Activated naive CD4-positive, alpha-beta T cell treated with anti-CD3 and anti-CD28 coated beads for 36 hours (primary cell): ENCODE measurements at regions not wholly inside any gene's neighbourhood (a gene's known extent, or its start where the extent isn't known, plus 50 kb on each side); places are given as distances from the start of the nearest gene placed in this dataset.

ENCODE experiments used
- CTCF ChIA-PET: fragments of 350-600 bp; sonication (Branson Sonifier 250); formaldehyde crosslinking; loops from one replicate; lab custom pipeline; 2021; ENCODE audit warnings: antibody characterized with exemption; lab: Charles Lee
- DNase-seq: peaks from one replicate; pipeline ENCODE4 v3.0.0-alpha.2; 2020
- H3K27ac Mint-ChIP-seq: one replicate; pipeline ENCODE4 v1.8.0; 2021; ENCODE audit warnings: mild to moderate bottlenecking, mixed read lengths
- H3K27me3 Mint-ChIP-seq: one replicate; pipeline ENCODE4 v1.8.0; 2021; ENCODE audit warnings: low read depth, mixed read lengths
- H3K36me3 Mint-ChIP-seq: one replicate; pipeline ENCODE4 v1.8.0; 2021; ENCODE audit warnings: low read depth, mixed read lengths
- H3K4me1 Mint-ChIP-seq: one replicate; pipeline ENCODE4 v1.8.0; 2021; ENCODE audit warnings: low read depth, mixed read lengths
- H3K4me3 Mint-ChIP-seq: one replicate; pipeline ENCODE4 v1.8.0; 2021; ENCODE audit warnings: mild to moderate bottlenecking, moderate library complexity, mixed read lengths
- H3K9me3 Mint-ChIP-seq: one replicate; pipeline ENCODE4 v1.8.0; 2021; ENCODE audit warnings: mixed read lengths
- intact Hi-C: fragments of 100-400 bp; cut with micrococcal nuclease; formaldehyde crosslinking; loops from one replicate; pipeline ENCODE4 v1.15.1; 2023

DNA sequence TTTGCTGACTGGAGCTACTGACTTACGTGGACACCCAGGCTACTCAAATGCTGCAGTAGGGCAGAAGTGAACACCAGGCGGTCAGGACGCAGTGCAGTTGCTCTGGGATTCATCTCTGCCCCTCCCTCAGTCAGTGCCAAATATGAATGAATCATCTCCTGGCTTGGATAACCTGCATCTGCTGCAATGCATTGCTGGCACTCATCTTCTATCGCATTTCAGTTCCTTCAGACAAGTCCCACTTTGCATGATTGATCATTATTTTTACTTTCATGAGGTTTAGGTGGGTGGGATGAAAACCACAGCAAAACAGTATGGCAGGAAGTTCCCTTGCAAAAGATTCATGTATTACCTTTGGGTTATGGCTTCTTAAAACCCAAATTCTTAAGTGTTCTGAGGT is 224.6 kb upstream of the NRP1 start:
- H3K4me1 Mint-ChIP-seq: peaks cover 3% of the 10 kb centered on the region
- peaks cover 34% of the 10 kb centered on the region for H3K27me3 Mint-ChIP-seq
- CTCF ChIA-PET: no interaction called here
- intact Hi-C loops: no loop called here
- no peak overlapping the region for H3K27ac Mint-ChIP-seq
- no peak for DNase-seq
- no peaks in the 10 kb centered on the region for H3K9me3 Mint-ChIP-seq
- no peak overlapping the region for H3K4me3 Mint-ChIP-seq
- H3K36me3 Mint-ChIP-seq: no peaks in the 10 kb centered on the region

DNA sequence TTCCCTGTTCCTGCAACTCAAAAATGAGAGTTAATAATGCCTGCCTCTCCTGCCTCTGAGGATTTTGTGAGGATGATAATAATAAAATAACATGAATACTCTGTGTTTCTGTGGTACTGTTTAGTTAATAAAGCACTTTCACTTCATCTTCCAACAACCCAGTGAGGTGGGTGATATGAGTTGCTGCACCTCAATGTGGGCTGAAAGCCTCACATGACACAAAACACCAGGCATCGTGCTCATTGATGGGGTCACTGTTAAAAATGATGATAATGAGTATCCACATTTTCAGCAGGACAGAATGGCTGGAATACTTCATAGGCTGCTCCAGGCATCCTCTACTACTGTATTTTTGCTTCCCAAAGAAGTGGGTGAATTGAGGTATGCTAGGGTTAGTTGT is 222.8 kb upstream of the NRP1 start:
- Mint-ChIP-seq H3K9me3 (no peaks in the 10 kb centered on the region), H3K27ac (no peak overlapping the region), H3K4me1 (peaks cover 3% of the 10 kb centered on the region), H3K36me3 (no peaks in the 10 kb centered on the region), H3K4me3 (no peak overlapping the region), H3K27me3 (peaks cover 39% of the 10 kb centered on the region)
- CTCF ChIA-PET: no interaction called here
- no peak for DNase-seq
- intact Hi-C loops: no loop called here

DNA sequence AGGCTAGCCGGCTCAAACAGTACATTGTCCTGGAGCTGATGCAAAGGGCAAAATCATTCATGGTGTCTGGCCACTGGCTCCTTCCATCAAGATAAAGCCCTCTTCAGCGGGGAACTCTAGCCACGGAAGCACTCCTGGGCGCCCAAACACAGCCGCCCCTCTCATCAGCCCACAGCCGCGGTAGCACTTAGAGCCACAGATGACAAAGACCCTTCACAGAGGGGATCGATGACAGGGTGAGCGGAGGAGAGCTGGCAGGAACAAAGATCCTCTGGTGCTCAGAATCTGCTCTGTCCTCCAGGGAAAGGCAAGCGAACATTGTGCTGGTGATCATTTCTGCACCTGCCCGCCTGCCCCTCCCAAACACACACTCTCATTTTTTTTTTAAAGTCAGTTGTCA is 222.2 kb upstream of the NRP1 start:
- Mint-ChIP-seq H3K4me1 (peaks cover 3% of the 10 kb centered on the region), H3K36me3 (no peaks in the 10 kb centered on the region), H3K27me3 (peaks cover 37% of the 10 kb centered on the region), H3K9me3 (no peaks in the 10 kb centered on the region), H3K27ac (no peak overlapping the region), H3K4me3 (no peak overlapping the region)
- intact Hi-C loops: no loop called here
- CTCF ChIA-PET: no interaction called here
- no peak for DNase-seq

DNA sequence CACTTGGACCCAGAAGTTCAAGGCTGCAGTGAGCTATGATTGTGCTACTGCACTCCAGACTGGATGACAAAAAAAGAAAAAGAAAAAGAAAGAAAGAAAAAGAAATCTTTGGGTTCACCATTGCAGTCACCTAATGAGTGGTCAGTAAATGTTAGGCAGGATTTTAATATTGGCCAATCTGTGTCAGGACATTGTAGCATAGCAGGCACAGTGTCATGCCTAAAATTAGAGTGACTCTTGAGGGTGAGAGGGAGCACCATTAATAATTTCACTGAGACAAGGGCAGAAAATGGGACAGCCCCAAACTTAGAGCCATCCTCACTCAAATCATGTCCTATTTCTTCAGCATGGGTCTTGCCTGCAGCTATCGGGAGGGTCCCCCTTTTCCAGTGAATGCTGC is 221.6 kb upstream of the NRP1 start:
- H3K9me3 Mint-ChIP-seq: no peaks in the 10 kb centered on the region
- CTCF ChIA-PET: no interaction called here
- DNase-seq: no peak
- intact Hi-C loops: no loop called here
- H3K27me3 Mint-ChIP-seq: peaks cover 36% of the 10 kb centered on the region
- no peak overlapping the region for H3K27ac Mint-ChIP-seq
- no peaks in the 10 kb centered on the region for H3K36me3 Mint-ChIP-seq
- peaks cover 3% of the 10 kb centered on the region for H3K4me1 Mint-ChIP-seq
- no peak overlapping the region for H3K4me3 Mint-ChIP-seq

DNA sequence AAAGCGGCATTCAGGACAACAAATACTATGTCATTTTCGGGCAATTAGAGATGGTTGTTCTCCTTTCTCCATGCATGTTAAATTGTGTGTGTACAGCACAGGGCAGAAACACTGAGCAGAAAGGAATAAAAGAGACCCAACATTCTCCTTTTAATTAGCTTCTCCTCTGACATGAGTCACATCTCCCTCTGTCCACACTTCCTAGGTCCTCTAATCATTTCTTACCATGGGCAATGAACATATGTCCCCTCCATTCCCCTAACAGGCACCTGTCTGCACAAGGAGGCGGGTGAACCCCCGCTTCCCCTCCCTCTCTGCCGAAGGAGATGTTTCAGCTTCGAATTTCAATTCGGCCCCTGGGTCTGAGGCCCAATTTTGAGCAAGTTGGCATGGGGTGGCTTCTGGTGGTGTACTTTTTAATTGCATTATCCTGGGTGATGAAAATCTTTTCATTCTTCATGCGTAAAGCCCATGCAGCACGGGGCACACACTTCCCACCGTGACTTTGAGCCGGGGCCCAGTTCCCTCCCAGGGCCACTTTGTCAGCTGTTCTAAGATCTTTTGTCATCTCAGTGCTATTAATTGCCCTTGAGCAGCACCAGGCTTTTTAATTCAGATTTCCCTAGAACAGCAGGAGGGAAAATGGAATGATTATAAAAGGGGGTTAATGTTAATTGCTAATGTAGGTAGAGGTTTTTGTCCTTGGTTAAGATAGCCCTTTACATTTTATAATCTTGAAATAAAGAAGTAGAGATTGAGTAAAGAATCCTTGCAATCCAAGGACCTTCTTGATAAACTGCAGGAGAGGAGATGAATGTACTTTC is 219.5 kb upstream of the NRP1 start:
- CTCF ChIA-PET: no interaction called here
- no peak for DNase-seq
- H3K4me1 Mint-ChIP-seq: no peaks in the 10 kb centered on the region
- H3K27me3 Mint-ChIP-seq: peaks cover 45% of the 10 kb centered on the region
- no peaks in the 10 kb centered on the region for H3K36me3 Mint-ChIP-seq
- H3K9me3 Mint-ChIP-seq: no peaks in the 10 kb centered on the region
- H3K27ac Mint-ChIP-seq: no peak overlapping the region
- intact Hi-C loops: no loop called here
- H3K4me3 Mint-ChIP-seq: no peak overlapping the region

DNA sequence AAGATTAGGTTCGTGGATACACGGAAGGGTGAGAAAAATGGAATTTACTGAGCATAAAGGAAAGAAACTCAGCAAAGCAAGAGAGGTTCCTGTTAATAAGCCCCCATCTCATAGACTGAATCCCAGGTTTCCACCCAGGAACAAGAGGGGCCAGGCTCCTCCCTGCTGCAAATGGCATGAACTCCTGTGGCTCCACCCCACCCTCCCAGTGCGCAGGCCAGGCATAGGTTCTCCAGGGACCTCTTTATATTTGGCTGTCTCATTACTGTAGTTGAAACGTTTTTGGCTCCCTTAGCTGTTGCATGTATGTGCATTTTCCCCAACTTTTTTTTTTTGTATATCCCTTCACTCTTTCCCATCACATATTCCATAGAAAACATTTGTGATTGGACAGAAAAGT is 217.8 kb upstream of the NRP1 start:
- no peak overlapping the region for H3K4me3 Mint-ChIP-seq
- H3K4me1 Mint-ChIP-seq: no peaks in the 10 kb centered on the region
- DNase-seq: no peak
- H3K27me3 Mint-ChIP-seq: peaks cover 44% of the 10 kb centered on the region
- no peaks in the 10 kb centered on the region for H3K36me3 Mint-ChIP-seq
- CTCF ChIA-PET: no interaction called here
- H3K27ac Mint-ChIP-seq: no peak overlapping the region
- H3K9me3 Mint-ChIP-seq: no peaks in the 10 kb centered on the region
- intact Hi-C loops: no loop called here

DNA sequence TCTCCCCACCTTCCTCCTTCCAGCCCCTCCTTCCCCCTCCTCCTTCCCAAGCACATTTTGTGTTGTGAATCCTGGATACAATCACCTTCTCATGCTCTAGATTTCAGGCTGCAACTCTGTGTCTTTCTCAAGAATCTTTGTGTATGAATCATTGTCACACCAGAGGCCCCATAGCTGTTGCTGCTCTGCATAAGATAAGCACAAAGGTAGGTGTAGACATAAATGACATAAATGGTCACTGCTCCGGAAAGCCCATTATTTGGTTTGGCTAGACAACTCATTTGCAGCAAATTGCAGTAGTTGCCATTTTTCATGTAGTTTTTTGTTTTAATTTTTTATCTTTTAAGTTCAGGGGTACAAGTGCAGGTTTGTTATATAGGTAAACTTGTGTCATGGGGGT is 216.3 kb upstream of the NRP1 start:
- H3K27me3 Mint-ChIP-seq: peaks cover 43% of the 10 kb centered on the region
- no peak overlapping the region for H3K4me3 Mint-ChIP-seq
- H3K9me3 Mint-ChIP-seq: no peaks in the 10 kb centered on the region
- intact Hi-C loops: no loop called here
- no peak for DNase-seq
- no peaks in the 10 kb centered on the region for H3K36me3 Mint-ChIP-seq
- no peaks in the 10 kb centered on the region for H3K4me1 Mint-ChIP-seq
- CTCF ChIA-PET: no interaction called here
- no peak overlapping the region for H3K27ac Mint-ChIP-seq

DNA sequence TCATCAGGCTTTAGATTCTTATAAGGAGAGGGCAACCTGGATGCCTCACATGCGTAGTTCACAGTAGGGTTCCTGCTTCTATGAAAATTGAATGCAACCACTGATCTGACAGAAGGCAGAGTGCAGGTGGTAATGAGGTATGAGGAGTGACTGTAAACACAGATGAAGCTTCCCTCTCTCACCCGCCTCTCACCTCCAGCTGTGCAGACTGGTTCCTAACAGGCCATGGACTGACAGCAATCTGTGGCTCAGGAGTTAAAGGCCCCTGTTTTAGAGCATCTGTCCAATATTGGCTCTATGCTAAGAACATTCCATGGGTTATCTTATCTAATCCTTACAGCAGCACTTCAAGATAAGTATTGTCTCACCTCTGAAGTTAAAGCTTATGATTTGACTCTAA is 213.5 kb upstream of the NRP1 start:
- DNase-seq: no peak
- H3K27ac Mint-ChIP-seq: no peak overlapping the region
- no peak overlapping the region for H3K4me3 Mint-ChIP-seq
- peaks cover 8% of the 10 kb centered on the region for H3K9me3 Mint-ChIP-seq
- peaks cover 37% of the 10 kb centered on the region for H3K27me3 Mint-ChIP-seq
- no peaks in the 10 kb centered on the region for H3K36me3 Mint-ChIP-seq
- intact Hi-C loops: no loop called here
- no peaks in the 10 kb centered on the region for H3K4me1 Mint-ChIP-seq
- CTCF ChIA-PET: no interaction called here

DNA sequence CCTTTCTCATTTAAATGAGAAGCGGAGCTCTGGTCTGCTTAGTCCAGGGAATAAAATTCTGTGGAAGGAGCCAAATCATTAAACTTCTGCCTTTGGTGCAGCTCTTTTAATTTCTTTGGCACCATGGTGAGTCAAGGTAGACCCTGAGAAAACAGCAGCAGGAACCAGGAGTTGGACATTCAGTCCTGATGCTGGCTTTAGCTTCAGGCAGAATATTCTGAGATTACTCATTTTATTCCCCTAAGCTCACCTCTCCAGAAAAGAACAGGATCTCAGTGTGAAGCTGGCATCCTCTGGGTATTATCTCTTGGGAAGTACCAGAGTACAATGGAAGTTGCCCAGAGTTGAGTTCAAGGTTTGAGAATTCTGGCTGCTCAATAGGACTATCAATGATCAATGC is 211.6 kb upstream of the NRP1 start:
- H3K27ac Mint-ChIP-seq: no peak overlapping the region
- intact Hi-C loops: no loop called here
- H3K4me3 Mint-ChIP-seq: no peak overlapping the region
- H3K4me1 Mint-ChIP-seq: no peaks in the 10 kb centered on the region
- CTCF ChIA-PET: no interaction called here
- H3K9me3 Mint-ChIP-seq: peaks cover 9% of the 10 kb centered on the region
- no peak for DNase-seq
- H3K36me3 Mint-ChIP-seq: no peaks in the 10 kb centered on the region
- H3K27me3 Mint-ChIP-seq: peaks cover 27% of the 10 kb centered on the region

DNA sequence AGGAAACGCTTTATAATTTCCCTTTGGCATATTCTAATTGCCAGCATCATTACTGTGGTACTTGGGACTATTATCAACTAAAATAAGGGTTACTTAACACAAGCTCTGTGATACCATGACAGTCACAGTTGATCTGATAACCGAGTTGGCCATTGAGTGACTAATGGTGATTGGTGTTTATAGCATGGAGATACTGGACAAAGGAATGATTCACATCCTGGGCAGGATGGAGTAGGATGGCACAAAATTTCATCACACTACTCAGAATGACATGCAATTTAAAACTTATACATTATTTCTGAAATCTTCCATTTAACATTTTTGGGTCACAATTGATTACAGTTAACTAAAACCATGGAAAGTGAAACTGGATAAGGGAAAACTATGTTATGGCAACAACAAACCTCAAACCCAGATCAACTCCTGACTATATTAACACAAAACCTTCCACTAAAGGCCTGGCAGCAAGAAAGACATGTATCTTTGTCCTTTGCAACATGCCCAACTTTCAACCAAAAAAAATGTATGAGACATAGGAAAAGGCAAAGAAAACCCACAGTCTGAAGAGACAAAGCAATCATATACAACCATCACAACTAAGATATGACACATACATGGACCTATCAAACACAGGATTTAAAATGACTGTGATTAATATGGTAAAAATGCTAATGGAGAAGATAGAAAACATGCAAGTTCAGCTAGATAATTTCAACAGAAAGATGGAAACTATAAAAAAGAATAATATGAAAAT is 208.5 kb upstream of the NRP1 start:
- intact Hi-C loops: no loop called here
- no peak overlapping the region for H3K4me3 Mint-ChIP-seq
- H3K27ac Mint-ChIP-seq: no peak overlapping the region
- H3K4me1 Mint-ChIP-seq: no peaks in the 10 kb centered on the region
- H3K36me3 Mint-ChIP-seq: no peaks in the 10 kb centered on the region
- H3K9me3 Mint-ChIP-seq: peaks cover 9% of the 10 kb centered on the region
- peaks cover 17% of the 10 kb centered on the region for H3K27me3 Mint-ChIP-seq
- CTCF ChIA-PET: no interaction called here
- no peak for DNase-seq

DNA sequence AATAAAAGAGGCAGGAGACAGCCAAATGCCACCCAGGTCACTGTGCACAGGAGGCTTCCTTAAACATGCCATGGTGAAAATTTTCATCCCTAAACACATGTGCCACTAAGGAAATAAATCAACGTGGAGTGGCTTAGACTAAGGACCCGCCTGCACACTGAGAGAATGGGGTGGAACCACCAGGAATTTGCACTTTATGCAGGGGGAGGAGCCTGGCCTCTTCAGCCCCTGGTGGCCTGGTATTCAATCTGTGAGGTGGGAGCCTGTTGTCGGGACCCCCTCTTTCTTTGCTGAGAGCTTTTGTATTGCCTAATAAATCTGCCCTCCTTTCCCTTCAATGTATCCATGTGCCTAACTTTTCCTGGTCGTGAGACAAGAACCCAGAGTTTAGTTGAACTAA is 204.6 kb upstream of the NRP1 start:
- H3K4me3 Mint-ChIP-seq: no peak overlapping the region
- DNase-seq: no peak
- peaks cover 9% of the 10 kb centered on the region for H3K9me3 Mint-ChIP-seq
- no peaks in the 10 kb centered on the region for H3K4me1 Mint-ChIP-seq
- no peak overlapping the region for H3K27ac Mint-ChIP-seq
- peaks cover 31% of the 10 kb centered on the region for H3K27me3 Mint-ChIP-seq
- intact Hi-C loops: no loop called here
- H3K36me3 Mint-ChIP-seq: no peaks in the 10 kb centered on the region
- CTCF ChIA-PET: no interaction called here

DNA sequence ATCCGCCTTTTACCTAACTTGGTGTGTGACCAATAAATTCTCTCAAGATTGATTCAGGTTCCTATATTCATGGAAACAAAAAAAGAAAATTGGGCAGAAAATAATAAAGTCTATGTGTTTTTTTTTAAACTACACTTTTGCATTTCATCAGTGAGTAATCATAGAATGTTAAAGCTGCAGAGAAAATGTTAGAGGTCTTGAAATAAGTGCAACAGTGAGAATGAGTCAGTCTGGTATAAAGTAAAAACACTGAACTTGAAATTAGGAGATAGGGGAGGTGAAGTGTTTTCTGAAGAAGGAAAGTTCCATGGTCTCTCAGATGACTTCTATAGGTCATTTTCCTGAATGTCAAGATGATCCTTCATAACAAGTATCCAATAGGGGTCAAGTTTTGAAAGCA is 202.6 kb upstream of the NRP1 start:
- Mint-ChIP-seq H3K9me3 (no peaks in the 10 kb centered on the region), H3K36me3 (no peaks in the 10 kb centered on the region), H3K27me3 (peaks cover 26% of the 10 kb centered on the region), H3K4me3 (no peak overlapping the region), H3K4me1 (no peaks in the 10 kb centered on the region), H3K27ac (no peak overlapping the region)
- intact Hi-C loops: no loop called here
- CTCF ChIA-PET: no interaction called here
- no peak for DNase-seq

DNA sequence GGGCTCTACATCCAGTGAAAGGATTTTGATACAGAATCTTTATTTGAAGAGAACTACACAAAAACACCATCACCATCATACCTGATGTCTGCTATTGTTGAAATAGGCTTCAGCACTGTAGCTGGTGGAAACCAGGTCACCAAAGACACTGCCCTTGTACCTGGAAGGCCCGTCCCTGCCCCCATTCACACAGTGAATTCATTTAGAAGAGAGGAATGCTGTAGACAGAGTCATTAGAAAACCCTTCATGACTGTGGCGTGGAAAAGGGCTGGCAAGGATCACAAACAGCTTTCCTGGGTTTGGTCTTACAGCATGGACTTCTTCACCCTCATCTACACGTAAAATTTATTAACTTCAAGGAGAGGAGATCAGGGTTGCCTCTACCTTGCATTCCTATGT is 202.0 kb upstream of the NRP1 start:
- no peaks in the 10 kb centered on the region for H3K9me3 Mint-ChIP-seq
- no peaks in the 10 kb centered on the region for H3K4me1 Mint-ChIP-seq
- no peak overlapping the region for H3K4me3 Mint-ChIP-seq
- no peaks in the 10 kb centered on the region for H3K36me3 Mint-ChIP-seq
- H3K27me3 Mint-ChIP-seq: peaks cover 26% of the 10 kb centered on the region
- CTCF ChIA-PET: no interaction called here
- DNase-seq: no peak
- intact Hi-C loops: no loop called here
- no peak overlapping the region for H3K27ac Mint-ChIP-seq
